Testis (tissue), 2 donors: ENCODE measurements at regions not wholly inside any gene's neighbourhood (a gene's known extent, or its start where the extent isn't known, plus 50 kb on each side); places are given as distances from the start of the nearest gene placed in this dataset.

ENCODE experiments used
- DNase-seq: peaks from one replicate; pipeline ENCODE4 v3.0.0-alpha.2; 2019
- H3K27ac ChIP-seq, 2 donors: fragments of 200-600 bp; sonication (generic); one replicate each; pipeline ENCODE4 v1.5.1; 2019
- H3K27me3 ChIP-seq: fragments of 200-600 bp; sonication (generic); one replicate; pipeline ENCODE4 v1.5.1; 2019
- H3K36me3 ChIP-seq: fragments of 200-600 bp; sonication (generic); one replicate; pipeline ENCODE4 v1.5.1; 2017; ENCODE audit warnings: low read depth; ENCODE audit errors: missing control alignments
- H3K4me1 ChIP-seq: fragments of 200-600 bp; sonication (generic); one replicate; pipeline ENCODE4 v1.5.1; 2019
- H3K4me3 ChIP-seq, 2 donors: fragments of 200-600 bp; sonication (generic); one replicate each; pipeline ENCODE4 v1.5.1; 2017 to 2019
- H3K9me3 ChIP-seq: fragments of 200-600 bp; sonication (generic); one replicate; pipeline ENCODE4 v1.5.1; 2017
- POLR2A ChIP-seq: fragments of 450-650 bp; IDR thresholded peaks from one replicate; pipeline ENCODE4 v1.6.1; 2017; ENCODE audit warnings: antibody characterized with exemption, mild to moderate bottlenecking, moderate library complexity
- WGBS, 2 donors: methylation state at CpG; one replicate each; pipeline ENCODE4 v1.1.5; 2018; 5-methylcytosine and 5-hydroxymethylcytosine counted together
- intact Hi-C: fragments of 100-400 bp; cut with DNase I; formaldehyde crosslinking; loops from one replicate; pipeline ENCODE4 v1.15.1; 2023; ENCODE audit warnings: low total_unique reads
- TF ChIP-seq, protein P1 (sequence below), 3 experiments: fragments of 450-650 bp in 2 of 3; fragments of 200-600 bp in 1 of 3; sonication (generic) in 1 of 3; IDR thresholded peaks; one replicate each; pipeline ENCODE4 v1.5.1; 2016 to 2019; ENCODE audit warnings: antibody characterized with exemption in 3 of 3, mild to moderate bottlenecking in 2 of 3, moderate library complexity in 1 of 3

GRCh38 chr3:11917051-11917450, 70.4 kb upstream of the TAMM41 start:
- no peak overlapping the region for H3K4me3 ChIP-seq
- H3K27me3 ChIP-seq = no peaks in the 10 kb centered on the region
- no peak for DNase-seq
- intact Hi-C loops = no loop called here
- peaks cover 7% of the 10 kb centered on the region for H3K4me1 ChIP-seq
- WGBS, 2 donors = 84 to 85% methylated on average over 11 of the region's 11 CpGs
- H3K27ac ChIP-seq = no peak overlapping the region
- H3K9me3 ChIP-seq = no peaks in the 10 kb centered on the region
- TF ChIP-seq, protein P1, sequence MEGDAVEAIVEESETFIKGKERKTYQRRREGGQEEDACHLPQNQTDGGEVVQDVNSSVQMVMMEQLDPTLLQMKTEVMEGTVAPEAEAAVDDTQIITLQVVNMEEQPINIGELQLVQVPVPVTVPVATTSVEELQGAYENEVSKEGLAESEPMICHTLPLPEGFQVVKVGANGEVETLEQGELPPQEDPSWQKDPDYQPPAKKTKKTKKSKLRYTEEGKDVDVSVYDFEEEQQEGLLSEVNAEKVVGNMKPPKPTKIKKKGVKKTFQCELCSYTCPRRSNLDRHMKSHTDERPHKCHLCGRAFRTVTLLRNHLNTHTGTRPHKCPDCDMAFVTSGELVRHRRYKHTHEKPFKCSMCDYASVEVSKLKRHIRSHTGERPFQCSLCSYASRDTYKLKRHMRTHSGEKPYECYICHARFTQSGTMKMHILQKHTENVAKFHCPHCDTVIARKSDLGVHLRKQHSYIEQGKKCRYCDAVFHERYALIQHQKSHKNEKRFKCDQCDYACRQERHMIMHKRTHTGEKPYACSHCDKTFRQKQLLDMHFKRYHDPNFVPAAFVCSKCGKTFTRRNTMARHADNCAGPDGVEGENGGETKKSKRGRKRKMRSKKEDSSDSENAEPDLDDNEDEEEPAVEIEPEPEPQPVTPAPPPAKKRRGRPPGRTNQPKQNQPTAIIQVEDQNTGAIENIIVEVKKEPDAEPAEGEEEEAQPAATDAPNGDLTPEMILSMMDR (IDR thresholded peaks at IDR 0.05) = no peak
- TF ChIP-seq POLR2A = no peak
- H3K36me3 ChIP-seq = no peaks in the 10 kb centered on the region

DNA sequence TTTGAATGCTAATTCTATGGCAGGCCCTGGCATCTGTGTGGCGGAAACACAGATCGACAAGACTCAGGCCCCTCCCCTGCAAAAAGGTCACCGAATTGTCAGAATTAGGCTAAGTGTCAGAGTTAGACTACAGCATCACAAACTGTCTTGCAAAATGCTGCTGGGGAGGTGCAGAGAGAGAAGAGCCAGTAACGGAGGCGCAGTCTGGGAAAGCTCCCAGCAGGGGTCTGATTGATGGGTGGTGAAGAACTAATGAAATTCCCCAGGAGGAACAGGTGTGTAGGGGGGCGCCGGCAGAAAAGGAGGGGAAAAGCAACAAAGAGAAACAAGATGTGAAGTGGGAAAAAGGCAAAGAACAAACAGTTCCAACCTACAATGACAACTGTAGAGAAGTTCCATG, 72.7 kb upstream of the TAMM41 start:
- intact Hi-C loops = no loop called here
- H3K9me3 ChIP-seq = no peaks in the 10 kb centered on the region
- no peak for DNase-seq
- 30 to 36% methylated on average over 7 of the region's 7 CpGs for WGBS, 2 donors
- H3K4me3 ChIP-seq = no peak overlapping the region
- no peak for TF ChIP-seq POLR2A
- TF ChIP-seq, protein P1 (IDR thresholded peaks at IDR 0.05) = no peak
- H3K36me3 ChIP-seq = no peaks in the 10 kb centered on the region
- H3K4me1 ChIP-seq = peaks cover 7% of the 10 kb centered on the region
- H3K27me3 ChIP-seq = no peaks in the 10 kb centered on the region
- no peak overlapping the region for H3K27ac ChIP-seq

- no peaks in the 10 kb centered on the region for H3K27me3 ChIP-seq
- no peaks in the 10 kb centered on the region for H3K36me3 ChIP-seq
- H3K9me3 ChIP-seq = no peaks in the 10 kb centered on the region
- H3K27ac ChIP-seq = no peak overlapping the region
- no peaks in the 10 kb centered on the region for H3K4me1 ChIP-seq
- WGBS, 2 donors = 89 to 91% methylated on average over 2 of the region's 2 CpGs
- H3K4me3 ChIP-seq = no peak overlapping the region
- TF ChIP-seq, protein P1 (IDR thresholded peaks at IDR 0.05) = no peak
- TF ChIP-seq POLR2A = no peak
- intact Hi-C loops = no loop called here
- no peak for DNase-seq
Measured at GRCh38 chr3:11924518-11924917, 77.8 kb upstream of the TAMM41 start.

DNA sequence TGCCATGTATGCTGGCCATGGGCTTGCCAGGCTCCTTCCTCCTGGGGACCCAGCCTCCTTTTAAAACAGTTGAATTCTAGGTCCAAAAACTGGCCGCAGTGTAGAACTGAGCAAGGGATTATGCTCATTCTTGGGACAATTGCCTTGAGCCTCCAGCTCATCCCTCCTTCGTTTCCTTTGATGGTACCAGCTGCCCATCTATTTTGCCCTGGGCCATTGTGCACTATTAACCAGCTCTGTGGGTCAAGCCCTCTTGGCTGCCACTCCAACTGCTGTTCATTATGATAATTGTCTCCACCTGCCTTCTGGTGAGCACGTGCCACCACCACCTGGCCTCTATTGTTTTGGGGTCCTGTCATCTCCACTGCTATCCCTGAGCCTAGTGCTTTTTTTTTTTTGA, 75.8 kb upstream of the SYN2 start:
- Histone ChIP-seq H3K27ac (no peak overlapping the region), H3K36me3 (no peaks in the 10 kb centered on the region), H3K9me3 (no peaks in the 10 kb centered on the region), H3K4me3 (no peak overlapping the region), H3K4me1 (no peaks in the 10 kb centered on the region), H3K27me3 (no peaks in the 10 kb centered on the region)
- 68 to 98% methylated on average over 3 of the region's 3 CpGs for WGBS, 2 donors
- intact Hi-C loops = no loop called here
- DNase-seq = no peak
- TF ChIP-seq POLR2A = no peak
- TF ChIP-seq, protein P1 (IDR thresholded peaks at IDR 0.05) = no peak

DNA sequence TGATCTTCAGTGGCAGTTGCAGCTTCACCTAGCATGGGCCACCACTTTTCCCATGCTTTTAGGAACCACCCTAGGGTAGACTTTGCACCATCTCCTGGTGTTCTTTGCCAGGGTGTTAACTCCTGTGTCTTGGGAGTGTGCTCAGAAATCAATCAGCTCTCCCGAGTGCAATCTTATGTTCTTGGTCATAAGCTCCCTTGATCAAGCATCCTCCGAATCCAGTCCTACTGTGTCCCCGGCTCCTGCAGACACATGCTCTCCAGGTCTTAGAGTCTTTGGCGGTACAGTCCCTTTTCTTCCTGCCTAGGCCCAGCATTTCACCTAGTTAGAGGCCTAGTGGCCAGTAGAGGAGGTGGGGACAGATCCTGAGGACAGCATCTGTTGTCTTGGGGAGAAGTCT, 74.7 kb upstream of the SYN2 start:
- Histone ChIP-seq H3K27me3 (no peaks in the 10 kb centered on the region), H3K4me3 (no peak overlapping the region), H3K36me3 (no peaks in the 10 kb centered on the region), H3K9me3 (no peaks in the 10 kb centered on the region), H3K27ac (no peak overlapping the region), H3K4me1 (no peaks in the 10 kb centered on the region)
- WGBS, 2 donors = 91 to 97% methylated on average over 4 of the region's 4 CpGs
- DNase-seq = no peak
- intact Hi-C loops = no loop called here
- TF ChIP-seq, protein P1 (IDR thresholded peaks at IDR 0.05) = no peak
- TF ChIP-seq POLR2A = no peak
